CD4-positive, alpha-beta T cell treated with Interleukin-17A for 4 hours (primary cell): ENCODE measurements at regions not wholly inside any gene's neighbourhood (a gene's known extent, or its start where the extent isn't known, plus 50 kb on each side); places are given as distances from the start of the nearest gene placed in this dataset.

Experiments
- DNase-seq: peaks from one replicate; pipeline ENCODE4 v3.0.0-alpha.2; 2020; ENCODE audit warnings: mixed read lengths

DNA sequence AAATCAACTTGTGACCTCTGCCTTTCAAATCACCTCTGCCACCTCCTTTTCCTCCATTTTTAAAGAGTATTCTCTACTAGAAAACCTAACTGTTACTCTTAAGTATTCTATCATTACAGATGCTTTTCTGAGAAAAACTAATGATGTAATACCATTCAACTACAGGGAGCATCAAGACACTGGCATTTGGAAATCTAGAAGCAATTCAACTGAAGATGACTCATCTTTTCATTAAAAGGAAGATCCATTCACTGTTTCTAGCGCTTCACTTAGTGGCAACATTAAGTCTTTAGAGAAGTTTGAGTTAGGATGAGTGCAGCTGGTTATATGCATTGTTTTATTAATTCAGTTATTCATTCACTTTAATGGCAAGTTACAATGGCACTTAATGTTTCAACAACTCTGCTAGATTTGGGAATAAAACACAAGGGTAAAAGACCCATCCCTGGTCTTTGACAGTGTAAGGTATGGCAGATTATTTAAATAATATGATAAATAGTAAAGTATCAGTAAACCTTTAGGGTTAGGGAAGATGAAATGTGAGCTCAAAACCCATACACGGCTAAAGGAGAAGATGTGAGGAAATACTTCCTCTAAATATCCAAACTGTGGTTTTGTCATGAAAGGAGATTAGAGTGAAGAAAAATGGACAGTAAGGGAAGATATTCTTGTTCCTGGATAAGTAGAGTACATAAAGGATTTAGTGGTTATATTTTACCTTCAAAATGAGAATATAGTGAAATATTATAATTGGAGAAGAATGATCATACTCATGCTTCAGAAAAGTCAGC is 61.7 kb downstream of the KCNJ2 start:
- no peak for DNase-seq

GRCh38 chr17:70232466-70232865 is 63.1 kb downstream of the KCNJ2 start:
- no peak for DNase-seq

GRCh38 chr17:70235252-70235651 is 65.9 kb downstream of the KCNJ2 start:
- DNase-seq = no peak

GRCh38 chr17:70238228-70238627 is 68.9 kb downstream of the KCNJ2 start:
- DNase-seq = no peak

DNA sequence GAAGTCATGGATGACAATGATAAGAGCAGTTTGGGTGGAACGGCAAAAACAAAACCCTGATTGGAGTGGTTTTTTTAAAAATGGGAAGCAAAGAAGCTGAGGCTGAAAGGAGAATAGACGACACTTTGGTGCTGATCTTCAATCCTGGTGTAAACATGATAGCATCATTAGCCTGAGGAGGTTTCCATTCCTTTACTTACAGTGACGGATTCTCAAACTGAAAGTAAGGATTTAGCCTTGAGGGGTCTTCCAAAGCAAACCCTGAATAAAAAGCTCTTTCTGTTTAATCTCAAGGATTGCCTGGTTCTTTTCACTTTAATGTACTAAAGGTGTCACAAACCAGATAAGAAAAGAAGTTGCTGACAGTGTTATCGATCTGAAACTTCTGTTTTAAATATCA is 69.3 kb downstream of the KCNJ2 start:
- DNase-seq = no peak

GRCh38 chr17:70239391-70239826 is 70.1 kb downstream of the KCNJ2 start:
- DNase-seq = no peak

DNA sequence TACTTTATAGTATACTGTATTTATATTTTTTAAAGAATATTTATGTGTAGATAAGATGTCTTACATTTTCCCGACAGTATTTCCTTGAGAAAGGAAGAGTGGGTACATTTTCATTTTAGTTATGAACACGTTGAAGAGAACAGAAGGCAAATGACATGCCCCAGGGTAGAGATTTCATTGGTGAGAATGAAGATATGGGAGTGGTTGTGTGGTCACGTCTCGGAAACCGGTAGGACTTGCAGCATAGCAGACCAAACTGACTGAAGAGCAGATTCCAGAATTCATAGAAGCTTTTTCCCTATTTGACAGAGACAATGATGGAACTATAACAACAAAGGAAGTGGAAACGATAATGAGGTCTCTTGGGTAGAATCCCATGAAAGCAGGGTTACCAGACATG is 71.7 kb downstream of the KCNJ2 start:
- no peak for DNase-seq

DNA sequence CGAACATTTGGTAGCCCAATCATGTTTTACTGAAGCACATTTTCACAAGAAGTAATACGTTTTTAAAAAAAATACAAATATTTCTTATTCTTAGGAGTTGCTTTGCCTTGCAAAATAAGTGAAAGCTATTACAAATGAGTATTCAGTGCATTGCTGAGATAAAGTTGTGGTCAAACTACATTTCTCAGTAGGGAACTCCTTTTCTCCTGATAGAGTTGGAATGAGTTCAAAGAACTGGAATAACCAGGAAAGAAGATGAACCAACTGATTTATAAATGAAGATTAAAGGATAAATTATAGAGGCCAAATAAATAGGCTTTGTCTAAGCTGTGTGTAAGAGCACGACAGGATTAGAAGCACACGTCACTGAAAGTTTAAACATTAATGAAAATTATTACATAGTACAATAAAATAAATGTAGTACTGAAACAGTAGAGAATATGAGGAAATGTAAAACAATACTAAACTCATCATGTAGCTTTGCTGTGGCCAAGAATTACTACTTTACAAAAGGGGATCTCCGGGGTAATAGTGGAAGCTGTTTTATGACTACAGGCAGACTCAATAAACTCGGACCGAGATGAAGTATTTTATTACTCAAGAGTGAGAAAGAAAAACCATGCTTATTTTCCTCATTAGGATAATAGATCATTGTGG is 73.6 kb downstream of the KCNJ2 start:
- DNase-seq = no peak

DNA sequence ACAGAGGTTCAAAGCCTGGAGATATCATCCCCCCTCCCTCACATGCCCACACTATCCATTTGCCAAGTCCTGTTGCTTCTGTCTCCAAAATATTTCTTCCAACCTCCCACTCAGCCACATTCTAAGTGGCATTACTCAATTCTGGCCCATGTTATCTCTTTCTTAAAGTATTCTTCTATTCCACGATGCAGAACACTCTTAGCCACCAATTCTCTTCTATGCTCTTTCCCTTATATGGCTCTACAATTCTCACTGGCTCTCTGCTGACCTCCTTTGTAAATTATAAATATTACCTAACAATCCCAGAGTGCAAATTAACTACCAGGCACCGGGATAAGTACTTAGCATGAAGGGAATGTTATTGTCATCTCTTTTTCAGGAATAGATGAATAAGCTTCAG is 82.4 kb downstream of the KCNJ2 start:
- no peak for DNase-seq

DNA sequence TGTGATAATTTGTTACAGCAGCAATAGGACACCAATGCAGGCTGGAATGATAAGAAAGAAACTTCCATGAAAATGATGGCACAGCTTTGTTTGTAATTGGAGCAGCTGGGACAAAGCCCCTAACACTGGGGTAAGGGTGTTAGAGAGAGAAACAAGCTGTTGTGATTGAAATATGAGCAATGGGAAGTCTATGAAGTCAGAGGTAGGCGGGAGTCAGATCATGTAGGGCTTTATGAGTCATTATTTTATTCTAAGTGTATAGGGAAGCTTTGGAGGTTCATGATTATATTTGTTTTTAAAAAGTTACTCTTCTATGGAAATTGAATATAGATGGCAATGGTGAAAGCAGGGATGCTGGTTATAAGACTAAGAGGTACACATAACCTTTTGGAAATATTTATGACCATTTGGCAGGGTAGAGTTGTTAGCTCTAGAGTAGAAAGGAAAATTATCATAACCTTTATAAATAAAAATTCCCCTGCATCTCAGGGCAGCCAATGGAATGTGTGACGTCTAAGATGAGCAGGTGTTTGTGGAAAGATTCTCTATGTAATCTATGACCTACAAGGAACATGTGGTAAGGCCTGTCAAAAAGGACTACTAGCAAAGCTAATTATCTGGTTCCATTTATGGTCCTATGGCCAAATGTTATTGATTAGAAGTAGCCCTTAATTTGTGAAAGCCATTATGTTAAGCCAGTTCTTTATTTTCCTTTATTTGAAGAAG is 85.6 kb downstream of the KCNJ2 start:
- no peak for DNase-seq

DNA sequence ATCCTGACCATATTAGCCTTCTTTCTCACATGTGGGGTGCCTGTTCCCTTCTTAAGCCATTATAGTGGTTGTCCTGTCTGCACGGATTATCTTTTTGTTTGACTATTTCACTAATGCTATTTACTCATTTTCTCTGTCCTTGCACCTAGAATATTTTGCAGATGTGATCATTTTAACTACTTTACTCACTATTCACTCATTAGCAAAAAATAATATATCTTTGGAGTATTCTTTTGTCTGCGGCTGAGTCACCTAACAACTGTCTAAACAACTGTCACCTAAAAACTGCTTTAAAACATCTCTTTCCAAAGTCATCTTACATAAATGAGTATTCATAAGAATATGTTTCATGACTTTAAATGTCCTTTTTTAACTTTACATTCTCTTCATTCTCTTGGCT is 87.4 kb downstream of the KCNJ2 start:
- DNase-seq = no peak

- DNase-seq = no peak
Observed at GRCh38 chr17:70258465-70258864, 89.1 kb downstream of the KCNJ2 start.

GRCh38 chr17:70259400-70259799 is 90.1 kb downstream of the KCNJ2 start:
- DNase-seq = no peak

- DNase-seq = no peak
Observed at GRCh38 chr17:70261170-70261569, 91.8 kb downstream of the KCNJ2 start.

DNA sequence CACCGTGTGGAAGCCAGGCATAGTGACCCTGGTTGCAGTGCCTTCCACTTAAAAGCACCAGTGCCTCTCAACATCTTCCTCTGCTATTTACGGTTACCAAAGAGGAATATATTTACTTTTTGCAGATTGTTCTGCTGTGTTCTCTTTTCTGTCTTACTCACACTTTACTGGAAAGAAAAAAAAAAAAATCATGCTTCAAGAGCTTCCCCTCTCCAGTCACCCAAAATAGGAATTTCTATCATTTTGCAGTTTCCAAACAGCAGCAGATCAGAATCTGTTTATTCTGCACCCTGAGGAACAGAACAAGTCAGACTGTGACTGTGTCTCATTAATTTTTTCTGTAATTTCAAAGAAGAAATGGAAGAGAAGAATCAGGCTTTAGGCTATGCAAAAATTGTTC is 96.1 kb downstream of the KCNJ2 start:
- no peak for DNase-seq

GRCh38 chr17:70266394-70266793 is 97.1 kb downstream of the KCNJ2 start:
- DNase-seq = no peak

- no peak for DNase-seq
Observed at GRCh38 chr17:70268383-70268782, 99.1 kb downstream of the KCNJ2 start.

DNA sequence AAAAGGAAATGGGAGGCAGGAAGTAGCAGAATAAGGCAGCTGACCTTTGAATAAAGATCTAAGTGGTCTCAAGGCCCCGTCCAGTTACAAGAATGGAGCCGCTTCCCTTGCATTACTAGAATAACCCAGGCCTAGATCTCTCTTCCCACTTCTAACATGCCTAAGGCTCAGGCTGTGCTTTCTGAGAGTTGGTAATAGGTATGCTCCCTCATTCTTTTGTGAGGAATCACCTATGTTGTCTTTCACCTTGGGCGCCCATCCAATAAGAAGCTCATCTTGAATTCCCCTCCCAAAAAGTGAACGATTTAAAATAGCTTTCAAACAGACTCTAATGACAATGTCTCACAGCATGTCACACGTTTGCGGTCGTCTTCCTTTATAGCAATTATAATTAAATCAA is 101.2 kb downstream of the KCNJ2 start:
- no peak for DNase-seq

DNA sequence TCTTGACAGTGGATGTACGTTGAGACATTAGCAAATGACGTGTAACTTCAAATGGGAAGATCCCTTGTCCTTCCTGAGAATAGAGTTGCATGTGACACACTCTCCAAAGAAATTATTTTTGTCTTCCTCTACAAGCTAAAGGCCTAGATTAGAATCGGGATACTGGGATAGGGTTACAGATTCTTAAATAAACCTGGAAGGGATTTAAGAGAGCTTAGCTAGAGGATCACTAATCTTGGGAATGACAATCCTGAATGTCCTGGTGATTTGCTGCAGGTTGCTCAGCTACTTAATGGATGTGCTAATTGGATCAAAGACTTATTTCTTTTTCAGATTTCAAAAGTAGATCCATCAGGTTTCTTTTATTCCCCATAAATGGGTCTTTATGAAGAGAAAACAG is 101.9 kb downstream of the KCNJ2 start:
- no peak for DNase-seq

DNA sequence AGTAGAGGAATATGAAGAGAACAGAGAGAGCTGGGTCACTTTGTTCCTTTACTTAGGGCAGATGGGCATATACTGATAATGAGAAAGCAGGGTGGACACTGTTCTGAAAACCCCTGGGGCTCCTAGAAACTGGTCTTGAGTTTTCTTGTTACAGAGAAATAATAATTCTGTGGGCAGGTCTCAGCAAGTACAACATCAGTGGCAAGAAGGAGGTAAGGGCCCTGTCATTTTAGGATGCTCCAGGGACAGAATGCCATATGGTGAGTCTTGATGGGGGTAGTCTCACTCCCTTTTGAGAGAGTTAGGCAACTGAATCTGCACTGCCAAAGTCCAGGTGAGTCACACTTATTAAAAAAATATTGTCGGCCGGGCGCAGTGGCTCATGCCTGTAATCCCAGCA is 102.3 kb downstream of the KCNJ2 start:
- no peak for DNase-seq

DNA sequence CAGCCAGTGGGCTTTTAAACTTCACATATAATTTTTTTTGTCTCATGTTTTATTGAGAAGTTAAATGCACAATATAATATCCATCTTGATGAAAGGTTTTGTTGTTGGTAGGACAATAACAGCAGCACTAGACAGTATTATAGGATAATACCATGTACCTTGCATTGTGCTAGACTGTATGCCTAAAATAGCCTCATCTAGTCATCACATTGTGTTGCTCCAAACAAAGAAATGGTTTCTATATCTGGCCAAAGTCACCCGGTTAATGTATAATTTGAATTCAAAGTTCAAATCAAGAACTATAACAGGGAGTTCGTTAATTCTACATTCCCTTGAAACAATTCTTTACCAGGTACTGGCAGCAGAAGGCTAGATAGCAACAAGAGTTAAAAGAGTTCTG is 104.9 kb downstream of the KCNJ2 start:
- no peak for DNase-seq

GRCh38 chr17:70276906-70277305 is 107.6 kb downstream of the KCNJ2 start:
- DNase-seq = no peak

DNA sequence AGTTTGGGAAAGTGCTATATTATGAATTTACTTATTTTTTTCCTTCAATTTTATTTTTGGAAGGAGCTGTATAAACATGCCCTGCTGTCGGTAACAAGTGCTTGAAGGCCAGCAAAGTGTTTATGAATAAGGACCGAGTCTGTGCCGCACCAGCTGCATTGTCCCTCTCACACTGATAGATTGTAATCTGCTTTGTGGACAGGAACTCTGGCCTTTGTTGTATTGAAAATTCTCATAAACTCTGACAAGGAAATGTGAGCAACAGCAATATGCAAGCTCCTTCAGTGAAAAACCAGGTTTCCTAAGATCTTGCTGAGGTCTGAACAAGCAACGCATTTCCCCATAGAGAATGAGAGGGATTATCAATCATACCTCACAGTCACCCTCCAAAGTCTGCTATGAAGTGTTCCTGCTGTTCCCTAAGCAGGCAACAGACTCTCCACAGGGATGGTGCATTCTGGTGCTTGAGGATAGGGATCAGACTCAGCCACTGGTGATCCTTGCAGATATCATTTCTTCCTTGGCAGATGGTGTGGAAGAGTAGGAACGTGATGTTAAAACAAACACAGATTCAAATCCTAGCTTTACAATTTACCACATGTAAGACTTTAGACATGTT is 109.6 kb downstream of the KCNJ2 start:
- DNase-seq = no peak

GRCh38 chr17:70286391-70286790 is 117.1 kb downstream of the KCNJ2 start:
- no peak for DNase-seq
